WTC11 (cell line): ENCODE measurements at regions not wholly inside any gene's neighbourhood (a gene's known extent, or its start where the extent isn't known, plus 50 kb on each side); places are given as distances from the start of the nearest gene placed in this dataset.
"Not testable (repeated sequence)": the region's sequence is repeated elsewhere in the genome, so short reads cannot be mapped to it uniquely, and the experiment has no call there.

ENCODE experiments used
- AFF4 ChIP-seq: sonication (generic); formaldehyde crosslinking; IDR thresholded peaks from 2 replicates; pipeline ENCODE4 v1.8.1; 2023; ENCODE audit warnings: mild to moderate bottlenecking, missing genetic modification reagents, borderline replicate concordance
- CTCF ChIP-seq: fragments of 200-600 bp; IDR thresholded peaks from 2 replicates; pipeline ENCODE4 v1.8.0; 2022; ENCODE audit warnings: antibody characterized with exemption
- JUN ChIP-seq: sonication (generic); formaldehyde crosslinking; IDR thresholded peaks from 2 replicates; pipeline ENCODE4 v1.8.0; 2023; ENCODE audit warnings: mild to moderate bottlenecking, missing genetic modification reagents
- USF2 ChIP-seq: sonication (generic); formaldehyde crosslinking; IDR thresholded peaks from 2 replicates; pipeline ENCODE4 v1.8.1; 2023; ENCODE audit warnings: mild to moderate bottlenecking, missing genetic modification reagents, moderate library complexity

- TF ChIP-seq USF2 (CRISPR knock-in tag); JUN; AFF4 (CRISPR knock-in tag); CTCF: not testable (repeated sequence)
Observed at GRCh38 chr2:87594611-87594992, 153.3 kb upstream of the PLGLB2 start.
